Astrocyte (in vitro differentiated cells and primary cell): ENCODE measurements at regions not wholly inside any gene's neighbourhood (a gene's known extent, or its start where the extent isn't known, plus 50 kb on each side); places are given as distances from the start of the nearest gene placed in this dataset.

Experiments used
- DNase-seq: peaks from one replicate; pipeline ENCODE4 v3.0.0-alpha.2; 2010; ENCODE audit warnings: low read depth
- FAIRE-seq: peaks from 2 replicates; lab custom pipeline; 2011; peaks lifted over from hg19 to GRCh38; lab: Jason Lieb, UNC
- H2AFZ ChIP-seq: 2 replicates; pipeline ENCODE4 v1.6.0; 2012; ENCODE audit warnings: low read depth, low read length, inconsistent platforms
- H3K27ac ChIP-seq: 2 replicates; pipeline ENCODE4 v1.5.1; 2011; ENCODE audit warnings: low read depth, low read length, inconsistent platforms
- H3K27me3 ChIP-seq: 2 replicates; pipeline ENCODE4 v1.6.0; 2011; ENCODE audit warnings: low read length, inconsistent platforms; ENCODE audit not compliant: insufficient read depth
- H3K36me3 ChIP-seq: 2 replicates; pipeline ENCODE4 v1.5.1; 2011; ENCODE audit warnings: low read length, inconsistent platforms; ENCODE audit not compliant: insufficient read depth
- H3K4me1 ChIP-seq: 2 replicates; pipeline ENCODE4 v1.5.1; 2011; ENCODE audit warnings: low read length, inconsistent platforms; ENCODE audit not compliant: insufficient read depth
- H3K4me2 ChIP-seq: 2 replicates; pipeline ENCODE4 v1.6.0; 2012; ENCODE audit warnings: low read length, inconsistent platforms
- H3K4me3 ChIP-seq: 2 replicates; pipeline ENCODE4 v1.5.1; 2011; ENCODE audit warnings: low read depth, mild to moderate bottlenecking, low read length, inconsistent platforms; ENCODE audit not compliant: insufficient read depth
- H3K79me2 ChIP-seq: 2 replicates; pipeline ENCODE4 v1.6.0; 2012; ENCODE audit warnings: mild to moderate bottlenecking, low read length, inconsistent platforms; ENCODE audit not compliant: insufficient read depth
- H3K9ac ChIP-seq: 2 replicates; pipeline ENCODE4 v1.6.0; 2012; ENCODE audit warnings: mild to moderate bottlenecking, low read length, inconsistent platforms
- H3K9me3 ChIP-seq: 2 replicates; pipeline ENCODE4 v1.5.1; 2012; ENCODE audit warnings: low read depth, mild to moderate bottlenecking, low read length, inconsistent platforms; ENCODE audit not compliant: insufficient read depth
- H4K20me1 ChIP-seq: 2 replicates; pipeline ENCODE4 v1.6.0; 2012; ENCODE audit warnings: low read length, inconsistent platforms; ENCODE audit not compliant: insufficient read depth
- H3K27ac Mint-ChIP-seq: one replicate; pipeline ENCODE4 v1.8.0; 2021; ENCODE audit warnings: mild to moderate bottlenecking, mixed read lengths; ENCODE audit not compliant: unreplicated experiment
- H3K27me3 Mint-ChIP-seq: one replicate; pipeline ENCODE4 v1.8.0; 2021; ENCODE audit warnings: low read depth, mixed read lengths; ENCODE audit not compliant: unreplicated experiment
- H3K36me3 Mint-ChIP-seq: one replicate; pipeline ENCODE4 v1.8.0; 2021; ENCODE audit warnings: low read depth, mixed read lengths; ENCODE audit not compliant: unreplicated experiment
- H3K4me1 Mint-ChIP-seq: one replicate; pipeline ENCODE4 v1.8.0; 2021; ENCODE audit warnings: low read depth, mixed read lengths; ENCODE audit not compliant: unreplicated experiment
- H3K4me3 Mint-ChIP-seq: one replicate; pipeline ENCODE4 v1.8.0; 2021; ENCODE audit warnings: mild to moderate bottlenecking, moderate library complexity, mixed read lengths; ENCODE audit not compliant: unreplicated experiment
- H3K9me3 Mint-ChIP-seq: one replicate; pipeline ENCODE4 v1.8.0; 2021; ENCODE audit warnings: mild to moderate bottlenecking, mixed read lengths; ENCODE audit not compliant: unreplicated experiment
- CTCF ChIP-seq: IDR thresholded peaks from 2 replicates; pipeline ENCODE4 v1.5.1; 2011; ENCODE audit warnings: low read depth, mild to moderate bottlenecking, inconsistent platforms, low read length, moderate library complexity; ENCODE audit not compliant: insufficient read depth
- EZH2 ChIP-seq: IDR thresholded peaks from 2 replicates; pipeline ENCODE4 v1.6.1; 2012; ENCODE audit warnings: mild to moderate bottlenecking, low read length, inconsistent platforms; ENCODE audit not compliant: insufficient read depth

DNA sequence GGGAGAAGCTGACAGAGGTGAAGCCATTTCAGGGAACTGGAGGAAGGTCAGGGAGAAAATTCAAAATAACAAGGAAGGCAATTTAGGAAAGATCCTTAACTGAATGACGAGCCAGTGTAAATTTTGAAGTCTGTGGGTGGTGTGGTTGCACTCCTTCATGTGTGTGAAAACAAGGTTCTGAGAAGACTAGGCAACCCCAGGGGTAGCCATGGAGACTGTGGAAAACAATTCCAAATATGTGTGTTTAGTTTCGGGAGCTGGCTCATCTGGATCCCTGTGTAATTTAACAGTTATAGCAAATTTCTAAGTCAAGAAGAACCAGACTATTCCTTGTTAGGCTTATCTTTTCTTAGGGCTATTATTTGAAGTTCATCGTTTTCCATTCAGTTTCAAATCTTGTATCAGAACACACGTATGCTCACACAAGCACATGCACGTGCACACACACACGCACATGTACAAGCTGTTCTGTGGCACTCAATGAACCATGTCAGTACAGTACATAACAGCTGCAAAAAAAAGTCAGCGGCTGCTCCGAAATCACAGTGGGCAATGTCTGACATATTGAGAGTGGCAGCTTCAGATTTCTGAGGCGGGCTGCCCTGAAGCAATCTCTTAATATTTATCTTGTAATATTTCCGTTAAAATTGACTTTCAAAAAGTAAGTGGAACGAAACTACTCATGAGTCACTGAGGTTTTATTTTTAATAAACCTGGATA, 411.2 kb downstream of the AEBP2 start:
- peaks cover 32% of the 10 kb centered on the region for H3K4me1 Mint-ChIP-seq
- Histone ChIP-seq H3K79me2 (no peaks in the 10 kb centered on the region), H3K4me2 (peak overlapping the region; percentile 1), H3K36me3 (no peaks in the 10 kb centered on the region), H3K4me3 (no peak overlapping the region), H2AFZ (no peak overlapping the region), H3K4me1 (peaks cover 13% of the 10 kb centered on the region), H3K9ac (no peak overlapping the region), H3K9me3 (no peaks in the 10 kb centered on the region), H3K27ac (peak overlapping the region; percentile 27), H4K20me1 (no peaks in the 10 kb centered on the region), H3K27me3 (no peaks in the 10 kb centered on the region)
- H3K36me3 Mint-ChIP-seq: no peaks in the 10 kb centered on the region
- no peaks in the 10 kb centered on the region for H3K27me3 Mint-ChIP-seq
- FAIRE-seq (peak; percentile 85), DNase-seq (peak; percentile 76)
- peak overlapping the region; percentile 96 for H3K27ac Mint-ChIP-seq
- no peak for TF ChIP-seq EZH2
- no peak for TF ChIP-seq CTCF
- no peak overlapping the region for H3K4me3 Mint-ChIP-seq
- peaks cover 5% of the 10 kb centered on the region for H3K9me3 Mint-ChIP-seq

DNA sequence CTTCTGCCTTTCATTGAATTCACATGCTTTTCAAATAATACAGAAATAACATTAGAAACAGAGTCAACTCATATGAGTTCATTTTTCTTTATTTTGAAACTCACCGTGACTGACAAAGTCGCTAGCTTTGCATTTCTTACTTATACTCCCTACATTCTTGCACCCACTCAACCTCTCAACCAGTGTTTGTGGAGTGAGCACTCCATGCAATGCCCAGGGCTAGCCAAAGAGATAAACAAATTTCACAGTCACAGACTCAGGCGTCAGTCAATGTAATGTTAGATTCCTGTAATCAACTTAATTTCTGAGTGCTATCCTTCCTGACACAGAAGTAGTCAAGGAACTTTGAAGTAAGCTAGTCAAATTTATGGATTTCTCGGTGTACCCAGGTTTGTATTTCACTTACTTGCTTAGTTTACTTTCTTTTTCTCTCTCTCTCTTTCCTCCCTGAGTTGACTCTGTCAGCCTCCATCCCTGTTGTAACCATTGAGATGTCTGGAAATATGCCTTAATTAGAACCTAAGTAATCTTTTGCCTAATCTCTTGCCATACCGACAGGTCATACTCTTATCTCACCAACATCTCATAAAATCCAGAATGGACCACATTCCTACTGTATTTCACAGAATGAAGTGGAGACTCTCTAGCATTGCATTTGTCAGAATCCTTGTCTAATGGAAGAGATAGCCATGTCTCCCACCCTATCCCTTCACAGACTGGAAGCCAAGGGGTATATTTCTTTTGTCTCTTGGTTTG, 413.0 kb downstream of the AEBP2 start:
- Histone ChIP-seq H4K20me1 (no peaks in the 10 kb centered on the region), H3K36me3 (no peaks in the 10 kb centered on the region), H3K27ac (no peak overlapping the region), H3K9ac (no peak overlapping the region), H3K9me3 (no peaks in the 10 kb centered on the region), H2AFZ (no peak overlapping the region), H3K79me2 (no peaks in the 10 kb centered on the region), H3K27me3 (no peaks in the 10 kb centered on the region), H3K4me2 (no peak overlapping the region), H3K4me3 (no peak overlapping the region), H3K4me1 (peaks cover 4% of the 10 kb centered on the region)
- Mint-ChIP-seq H3K9me3 (peaks cover 3% of the 10 kb centered on the region), H3K36me3 (no peaks in the 10 kb centered on the region), H3K4me3 (no peak overlapping the region), H3K4me1 (peaks cover 18% of the 10 kb centered on the region), H3K27me3 (no peaks in the 10 kb centered on the region), H3K27ac (no peak overlapping the region)
- TF ChIP-seq EZH2 (no peak), CTCF (no peak)
- no peak for FAIRE-seq
- DNase-seq: no peak

- no peak overlapping the region for H3K4me2 ChIP-seq
- no peaks in the 10 kb centered on the region for H3K4me1 Mint-ChIP-seq
- no peak overlapping the region for H3K4me3 ChIP-seq
- H2AFZ ChIP-seq: no peak overlapping the region
- H3K9me3 Mint-ChIP-seq: peaks cover 8% of the 10 kb centered on the region
- DNase-seq (no peak), FAIRE-seq (no peak)
- no peaks in the 10 kb centered on the region for H3K9me3 ChIP-seq
- H3K4me3 Mint-ChIP-seq: no peak overlapping the region
- no peak overlapping the region for H3K9ac ChIP-seq
- no peaks in the 10 kb centered on the region for H3K4me1 ChIP-seq
- H3K27ac Mint-ChIP-seq: no peak overlapping the region
- H3K36me3 ChIP-seq: no peaks in the 10 kb centered on the region
- TF ChIP-seq EZH2: no peak
- TF ChIP-seq CTCF: no peak
- H3K27me3 Mint-ChIP-seq: no peaks in the 10 kb centered on the region
- H3K79me2 ChIP-seq: no peaks in the 10 kb centered on the region
- no peaks in the 10 kb centered on the region for H4K20me1 ChIP-seq
- H3K27me3 ChIP-seq: no peaks in the 10 kb centered on the region
- no peaks in the 10 kb centered on the region for H3K36me3 Mint-ChIP-seq
- H3K27ac ChIP-seq: no peak overlapping the region
Observed at GRCh38 chr12:19855851-19856250, 416.6 kb downstream of the AEBP2 start.
